HG03045 (cell line): ENCODE measurements at regions not wholly inside any gene's neighbourhood (a gene's known extent, or its start where the extent isn't known, plus 50 kb on each side); places are given as distances from the start of the nearest gene placed in this dataset.
"Not testable (repeated sequence)": the region's sequence is repeated elsewhere in the genome, so short reads cannot be mapped to it uniquely, and the experiment has no call there.

Experiments used
- ATAC-seq: cut with Tn5 transposase; IDR thresholded peaks from one replicate; pipeline ENCODE4 v1.9.1; 2021; ENCODE audit warnings: mild to moderate bottlenecking, moderate library complexity; ENCODE audit not compliant: unreplicated experiment

GRCh38 chr10:44118500-44118899, 266.4 kb downstream of the CXCL12 start:
- ATAC-seq = no peak

DNA sequence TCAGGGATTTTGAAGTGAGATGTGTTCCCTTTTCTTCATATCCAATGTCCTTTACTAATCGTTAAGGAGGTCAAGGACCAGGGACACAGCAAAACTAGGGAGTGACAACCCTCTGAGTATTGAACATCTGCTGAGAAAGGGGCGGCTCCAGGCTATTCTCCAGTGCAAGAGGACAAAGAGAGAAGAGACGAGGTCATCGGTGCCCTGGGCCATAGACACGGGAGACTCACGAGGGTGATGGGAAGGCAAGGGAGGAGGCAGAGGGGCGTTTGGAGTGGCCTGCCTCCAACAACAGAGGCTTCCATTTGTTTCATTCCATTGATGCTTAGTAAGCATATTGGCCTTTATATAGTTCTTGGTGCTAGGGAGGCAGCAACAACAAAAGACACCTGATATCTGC, 268.4 kb downstream of the CXCL12 start:
- no peak for ATAC-seq

DNA sequence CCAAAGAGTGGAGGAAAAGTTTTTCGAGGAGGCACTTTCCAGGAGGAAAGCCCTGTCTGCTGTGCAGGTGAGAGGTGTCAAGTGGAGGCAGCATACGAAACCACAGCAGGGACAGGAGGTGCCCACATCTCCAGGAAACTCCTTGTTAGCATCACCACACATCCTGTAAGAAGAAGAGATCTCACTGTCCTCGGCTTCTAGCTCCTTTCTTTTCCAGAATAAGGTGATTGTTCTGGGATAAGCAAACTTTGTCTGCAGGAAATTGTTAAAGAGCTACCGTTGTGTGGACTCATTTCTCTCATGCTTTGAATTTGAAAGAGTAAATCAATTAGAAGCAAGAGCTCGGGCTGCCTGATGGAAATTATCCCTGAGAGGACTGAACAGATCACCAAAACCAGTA, 269.4 kb downstream of the CXCL12 start:
- no peak for ATAC-seq

GRCh38 chr10:44114441-44114840, 270.5 kb downstream of the CXCL12 start:
- no peak for ATAC-seq

DNA sequence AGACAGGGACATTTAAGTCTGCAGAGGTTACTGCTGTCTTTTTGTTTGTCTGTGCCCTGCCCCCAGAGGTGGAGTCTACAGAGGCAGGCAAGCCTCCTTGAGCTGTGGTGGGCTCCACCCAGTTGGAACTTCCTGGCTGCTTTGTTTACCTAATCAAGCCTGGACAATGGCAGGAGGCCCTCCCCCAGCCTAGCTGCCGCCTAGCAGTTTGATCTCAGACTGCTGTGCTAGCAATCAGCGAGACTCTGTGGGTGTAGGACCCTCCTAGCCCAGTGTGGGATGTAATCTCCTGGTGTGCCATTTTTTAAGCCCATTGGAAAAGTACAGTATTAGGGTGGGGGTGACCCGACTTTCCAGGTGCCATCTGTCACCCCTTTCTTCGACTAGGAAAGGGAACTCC, 272.6 kb downstream of the CXCL12 start:
- not testable (repeated sequence) for ATAC-seq

DNA sequence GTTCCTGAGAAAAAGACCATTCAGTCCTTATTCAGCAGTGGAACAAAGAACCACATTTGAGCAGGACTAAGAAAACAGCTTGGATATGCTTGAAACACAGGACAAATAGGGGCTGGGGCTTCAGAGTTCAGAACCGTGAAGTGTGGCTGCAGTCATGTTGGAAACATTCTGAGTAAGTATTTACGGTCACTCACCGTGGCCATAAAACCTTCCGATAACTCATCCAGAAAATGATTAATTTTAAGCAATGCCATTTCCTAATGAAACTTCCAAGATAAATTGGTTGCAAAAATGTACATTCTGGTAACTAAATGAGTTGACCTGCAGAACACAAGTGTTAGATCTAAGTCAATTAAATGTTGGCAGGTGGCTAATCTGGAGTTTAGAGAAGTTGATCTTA, 279.2 kb downstream of the CXCL12 start:
- no peak for ATAC-seq

DNA sequence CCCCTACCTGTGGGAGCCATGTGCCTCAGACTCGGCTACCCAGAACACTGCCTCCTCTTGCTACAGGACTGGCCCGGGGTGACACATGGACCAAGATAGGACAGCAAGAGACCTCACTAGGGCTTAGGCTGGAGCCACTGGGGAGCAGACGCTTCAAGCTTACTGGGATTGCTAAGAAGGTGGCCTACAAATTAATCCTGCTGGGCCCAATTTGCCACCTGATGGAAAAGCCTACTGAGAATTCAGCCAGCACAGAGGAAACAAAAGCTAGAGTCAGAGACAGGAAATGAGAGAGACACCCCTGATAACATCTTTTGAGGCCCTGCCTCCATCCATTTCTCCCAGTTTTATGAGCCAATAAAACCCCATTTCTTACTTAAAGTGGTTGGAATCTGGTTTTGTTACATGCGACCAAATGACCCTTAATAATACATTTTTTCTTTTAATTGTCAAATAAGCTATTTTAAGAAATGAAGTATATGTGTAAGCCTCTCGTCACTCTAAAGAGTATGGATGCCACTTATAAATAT, 282.1 kb downstream of the CXCL12 start:
- ATAC-seq = no peak

DNA sequence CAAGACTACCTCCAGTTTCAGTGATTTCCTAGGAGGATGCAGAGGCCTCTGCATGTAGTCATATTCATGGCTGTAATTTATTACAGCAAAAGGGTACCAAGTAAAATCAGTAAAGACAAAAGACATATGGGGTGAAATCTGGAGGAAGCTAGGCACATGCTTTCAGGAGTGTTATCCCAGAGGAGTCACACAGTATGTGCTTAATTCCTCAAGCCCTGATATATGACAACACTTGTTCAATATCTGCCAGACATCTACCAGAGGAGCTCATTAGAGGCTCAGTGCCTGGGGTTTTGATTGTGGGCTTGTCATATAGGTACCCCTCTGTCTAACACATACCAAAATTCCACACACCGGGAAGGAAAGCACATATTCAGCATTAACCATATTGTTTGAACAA, 283.8 kb downstream of the CXCL12 start:
- ATAC-seq = no peak

GRCh38 chr10:44099511-44099910, 285.4 kb downstream of the CXCL12 start:
- ATAC-seq = no peak

DNA sequence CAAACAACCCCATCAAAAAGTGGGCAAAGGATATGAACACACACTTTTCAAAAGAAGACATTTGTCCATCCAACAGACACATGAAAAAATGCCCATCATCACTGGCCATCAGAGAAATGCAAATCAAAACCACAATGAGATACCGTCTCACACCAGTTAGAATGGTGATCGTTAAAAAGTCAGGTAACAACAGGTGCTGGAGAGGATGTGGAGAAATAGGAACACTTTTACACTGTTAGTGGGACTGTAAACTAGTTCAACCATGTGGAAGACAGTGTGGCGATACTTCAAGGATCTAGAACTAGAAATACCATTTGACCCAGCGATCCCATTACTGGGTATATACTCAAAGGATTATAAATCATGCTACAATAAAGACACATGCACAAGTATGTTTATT, 288.7 kb downstream of the CXCL12 start:
- ATAC-seq = not testable (repeated sequence)

DNA sequence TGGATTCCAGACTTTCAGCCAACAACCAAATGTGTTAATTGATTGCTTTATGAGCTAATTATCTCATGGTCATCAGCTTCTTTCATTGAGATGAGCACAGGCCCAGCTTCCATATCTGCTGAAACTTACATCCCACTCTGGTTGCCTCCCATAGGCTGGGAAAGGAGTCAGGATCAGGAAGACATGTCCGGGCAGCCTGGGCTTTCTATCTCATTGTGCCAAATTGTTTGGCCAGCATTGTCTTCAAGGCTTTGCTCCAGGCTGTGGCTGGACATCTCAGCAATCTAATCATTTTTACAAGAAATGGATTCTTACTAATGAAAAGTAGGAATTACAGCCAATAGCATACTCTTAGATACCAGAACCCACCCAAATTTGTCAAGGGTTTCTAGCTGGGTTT, 295.2 kb downstream of the CXCL12 start:
- no peak for ATAC-seq

DNA sequence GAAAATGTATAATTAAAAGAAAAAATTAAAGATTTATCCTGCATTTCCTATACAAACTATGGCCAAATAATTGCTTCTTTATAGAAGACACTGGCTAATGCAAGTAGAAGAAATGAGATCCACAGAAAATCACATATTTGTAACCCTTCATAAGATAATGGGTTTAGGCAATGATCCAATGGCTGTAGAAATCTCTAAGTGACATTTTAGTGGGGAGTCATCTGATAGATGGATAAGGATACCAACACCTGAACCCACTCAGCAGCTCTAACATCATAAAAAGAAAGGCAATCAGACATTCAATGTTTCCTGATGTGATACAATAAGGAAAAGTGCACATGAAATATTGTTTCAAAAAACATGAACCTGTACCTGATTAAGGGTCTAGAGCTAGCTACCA, 297.5 kb downstream of the CXCL12 start:
- ATAC-seq = no peak

DNA sequence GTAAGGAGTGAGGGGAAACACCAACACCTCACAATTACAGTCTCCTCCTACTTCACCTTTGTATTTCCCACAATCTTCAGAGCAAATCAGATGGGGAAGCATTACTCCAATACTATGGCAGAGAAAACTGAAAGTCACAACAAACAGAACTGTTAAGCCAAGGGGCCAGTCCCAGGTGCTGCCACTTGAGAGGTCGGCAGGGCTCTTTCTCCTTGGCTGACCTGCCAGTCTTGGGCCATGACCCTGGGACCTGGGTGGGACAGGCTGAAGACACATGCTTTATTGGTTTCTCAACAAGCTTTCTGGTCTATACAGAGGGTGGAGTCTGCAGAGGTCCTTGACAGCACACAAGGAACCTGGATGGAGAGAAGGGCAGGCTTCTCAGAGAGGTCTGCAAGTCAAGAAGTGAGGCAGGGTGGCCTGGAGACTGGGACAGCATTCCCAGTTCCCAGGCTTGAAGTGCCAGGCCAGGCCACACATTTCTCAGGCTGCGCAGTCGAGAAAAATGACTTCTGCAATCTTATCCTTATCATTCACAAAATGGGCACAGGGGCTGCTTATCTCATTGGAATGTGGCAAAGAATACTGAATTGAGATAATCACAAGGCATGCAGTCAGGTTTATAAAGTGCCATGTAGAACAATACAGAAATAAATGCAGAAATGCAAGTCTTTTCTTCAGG, 301.0 kb downstream of the CXCL12 start:
- ATAC-seq = no peak

DNA sequence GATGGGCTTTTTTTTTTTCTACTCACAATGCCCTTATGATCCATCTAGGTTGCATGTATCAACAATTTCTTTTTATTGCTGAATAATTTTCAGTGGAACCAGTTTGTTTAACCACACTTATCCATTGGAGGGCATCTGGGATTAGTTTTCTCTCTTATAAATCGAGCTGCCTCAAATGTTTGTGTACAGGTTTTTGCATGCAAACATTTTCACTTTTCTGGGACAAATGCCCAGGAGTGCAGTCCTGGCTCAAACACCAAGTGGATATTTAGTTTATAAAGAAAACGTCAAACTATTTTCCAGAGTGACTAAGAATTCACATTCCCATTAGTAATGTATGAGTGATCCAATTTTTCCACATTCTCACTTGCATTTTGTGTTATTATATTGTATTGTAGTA, 313.4 kb downstream of the CXCL12 start:
- no peak for ATAC-seq

GRCh38 chr10:44070282-44070681, 314.6 kb downstream of the CXCL12 start:
- ATAC-seq = no peak

GRCh38 chr10:44069573-44069972, 315.3 kb downstream of the CXCL12 start:
- no peak for ATAC-seq

DNA sequence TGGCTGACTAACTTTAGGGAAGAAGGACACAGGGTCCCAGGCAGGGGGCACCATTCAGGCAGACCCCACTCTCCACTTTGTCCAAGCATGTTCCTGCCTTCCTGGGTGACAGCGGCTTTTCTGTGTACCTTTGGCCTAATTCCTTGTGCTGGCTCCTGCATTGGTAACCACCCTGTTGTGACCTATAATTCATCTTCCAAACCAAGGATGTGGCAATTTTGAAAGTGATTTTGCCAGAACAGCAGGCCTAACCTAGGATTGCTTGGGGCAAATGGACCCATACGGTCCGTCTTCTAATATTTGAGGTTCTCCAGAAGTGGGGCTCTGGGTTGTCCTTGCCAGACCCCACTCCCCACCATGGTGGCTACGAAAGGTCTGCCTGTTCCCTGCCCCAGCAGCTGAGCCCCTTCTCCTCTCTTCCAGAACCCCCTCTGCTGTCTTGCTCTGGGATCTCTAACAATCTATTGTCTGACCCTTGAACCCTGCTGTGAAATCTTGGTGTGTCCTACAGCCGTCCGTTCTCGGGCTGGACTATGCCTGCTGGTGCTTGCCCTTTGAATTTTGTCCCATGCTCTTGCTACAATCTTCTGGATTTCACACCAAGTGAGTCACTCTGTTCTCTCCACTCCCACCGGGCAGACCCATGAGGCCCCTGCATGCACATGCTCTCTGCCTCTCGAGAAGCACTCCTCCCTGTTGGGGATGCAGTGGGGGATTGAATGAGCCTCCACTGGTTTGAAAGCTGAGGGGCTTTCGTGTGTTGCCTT, 316.0 kb downstream of the CXCL12 start:
- ATAC-seq = no peak

- ATAC-seq = no peak
These were observed 317.5 kb downstream of the CXCL12 start for GRCh38 chr10:44067432-44067831.

GRCh38 chr10:44066527-44067255, 318.2 kb downstream of the CXCL12 start:
- ATAC-seq = no peak

GRCh38 chr10:44065788-44066526, 318.9 kb downstream of the CXCL12 start:
- ATAC-seq = no peak
